ENCODE measurements at regions not wholly inside any gene's neighbourhood (a gene's known extent, or its start where the extent isn't known, plus 50 kb on each side); places are given as distances from the start of the nearest gene placed in this dataset.

- intact Hi-C loops (cut with micrococcal nuclease) = no loop called here
- DNase-seq (ENCODE audit: low read depth, low spot score) (no peak), ATAC-seq (no peak)
- no peaks in the 10 kb centered on the region for H3K4me1 ChIP-seq (ENCODE audit: control insufficient read depth in 1 of 2, insufficient read depth in 2 of 2, low read length in 2 of 2)
- CTCF ChIA-PET = no interaction called here
- H3K79me2 ChIP-seq (ENCODE audit: insufficient read depth, low read length) = no peaks in the 10 kb centered on the region
- RAD21 ChIA-PET (ENCODE audit: low non-redundant PET in 1 of 2, low total read pairs in 2 of 2, uncharacterized antibody in 2 of 2, unreplicated experiment in 2 of 2) = no interaction called here
- no peak overlapping the region for H3K27ac ChIP-seq (ENCODE audit: low read depth, low read length)
- H3K4me2 ChIP-seq (ENCODE audit: low read length) = no peak overlapping the region
- TF ChIP-seq, protein P1, sequence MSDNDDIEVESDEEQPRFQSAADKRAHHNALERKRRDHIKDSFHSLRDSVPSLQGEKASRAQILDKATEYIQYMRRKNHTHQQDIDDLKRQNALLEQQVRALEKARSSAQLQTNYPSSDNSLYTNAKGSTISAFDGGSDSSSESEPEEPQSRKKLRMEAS (IDR thresholded peaks at IDR 0.05) = no peak
- TF ChIP-seq EGR1 (IDR thresholded peaks at IDR 0.05; ENCODE audit: low read depth) = no peak
- TF ChIP-seq ATF3 (IDR thresholded peaks at IDR 0.05) = no peak
- no peak for TF ChIP-seq ZFX (IDR thresholded peaks at IDR 0.05)
- TF ChIP-seq EZH2phosphoT487 (IDR thresholded peaks at IDR 0.05; ENCODE audit: borderline replicate concordance) = no peak
- TF ChIP-seq, protein P2, sequence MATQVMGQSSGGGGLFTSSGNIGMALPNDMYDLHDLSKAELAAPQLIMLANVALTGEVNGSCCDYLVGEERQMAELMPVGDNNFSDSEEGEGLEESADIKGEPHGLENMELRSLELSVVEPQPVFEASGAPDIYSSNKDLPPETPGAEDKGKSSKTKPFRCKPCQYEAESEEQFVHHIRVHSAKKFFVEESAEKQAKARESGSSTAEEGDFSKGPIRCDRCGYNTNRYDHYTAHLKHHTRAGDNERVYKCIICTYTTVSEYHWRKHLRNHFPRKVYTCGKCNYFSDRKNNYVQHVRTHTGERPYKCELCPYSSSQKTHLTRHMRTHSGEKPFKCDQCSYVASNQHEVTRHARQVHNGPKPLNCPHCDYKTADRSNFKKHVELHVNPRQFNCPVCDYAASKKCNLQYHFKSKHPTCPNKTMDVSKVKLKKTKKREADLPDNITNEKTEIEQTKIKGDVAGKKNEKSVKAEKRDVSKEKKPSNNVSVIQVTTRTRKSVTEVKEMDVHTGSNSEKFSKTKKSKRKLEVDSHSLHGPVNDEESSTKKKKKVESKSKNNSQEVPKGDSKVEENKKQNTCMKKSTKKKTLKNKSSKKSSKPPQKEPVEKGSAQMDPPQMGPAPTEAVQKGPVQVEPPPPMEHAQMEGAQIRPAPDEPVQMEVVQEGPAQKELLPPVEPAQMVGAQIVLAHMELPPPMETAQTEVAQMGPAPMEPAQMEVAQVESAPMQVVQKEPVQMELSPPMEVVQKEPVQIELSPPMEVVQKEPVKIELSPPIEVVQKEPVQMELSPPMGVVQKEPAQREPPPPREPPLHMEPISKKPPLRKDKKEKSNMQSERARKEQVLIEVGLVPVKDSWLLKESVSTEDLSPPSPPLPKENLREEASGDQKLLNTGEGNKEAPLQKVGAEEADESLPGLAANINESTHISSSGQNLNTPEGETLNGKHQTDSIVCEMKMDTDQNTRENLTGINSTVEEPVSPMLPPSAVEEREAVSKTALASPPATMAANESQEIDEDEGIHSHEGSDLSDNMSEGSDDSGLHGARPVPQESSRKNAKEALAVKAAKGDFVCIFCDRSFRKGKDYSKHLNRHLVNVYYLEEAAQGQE (IDR thresholded peaks at IDR 0.05; ENCODE audit: low read depth) = no peak
- TF ChIP-seq POLR2A (IDR thresholded peaks at IDR 0.05; ENCODE audit: borderline replicate concordance, extremely low read depth, insufficient read depth, insufficient read length) = no peak
- TF ChIP-seq ZNF274 (IDR thresholded peaks at IDR 0.05; ENCODE audit: low read depth, low read length) = no peak
- TF ChIP-seq SP1 (IDR thresholded peaks at IDR 0.05; ENCODE audit: low read depth) = no peak
- no peak for TF ChIP-seq YY1 (IDR thresholded peaks at IDR 0.05; ENCODE audit: extremely low read depth, insufficient replicate concordance, low read depth, low read length)
- TF ChIP-seq, protein P3, sequence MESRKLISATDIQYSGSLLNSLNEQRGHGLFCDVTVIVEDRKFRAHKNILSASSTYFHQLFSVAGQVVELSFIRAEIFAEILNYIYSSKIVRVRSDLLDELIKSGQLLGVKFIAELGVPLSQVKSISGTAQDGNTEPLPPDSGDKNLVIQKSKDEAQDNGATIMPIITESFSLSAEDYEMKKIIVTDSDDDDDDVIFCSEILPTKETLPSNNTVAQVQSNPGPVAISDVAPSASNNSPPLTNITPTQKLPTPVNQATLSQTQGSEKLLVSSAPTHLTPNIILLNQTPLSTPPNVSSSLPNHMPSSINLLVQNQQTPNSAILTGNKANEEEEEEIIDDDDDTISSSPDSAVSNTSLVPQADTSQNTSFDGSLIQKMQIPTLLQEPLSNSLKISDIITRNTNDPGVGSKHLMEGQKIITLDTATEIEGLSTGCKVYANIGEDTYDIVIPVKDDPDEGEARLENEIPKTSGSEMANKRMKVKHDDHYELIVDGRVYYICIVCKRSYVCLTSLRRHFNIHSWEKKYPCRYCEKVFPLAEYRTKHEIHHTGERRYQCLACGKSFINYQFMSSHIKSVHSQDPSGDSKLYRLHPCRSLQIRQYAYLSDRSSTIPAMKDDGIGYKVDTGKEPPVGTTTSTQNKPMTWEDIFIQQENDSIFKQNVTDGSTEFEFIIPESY (IDR thresholded peaks at IDR 0.05; ENCODE audit: extremely low read depth, insufficient replicate concordance, low read length) = no peak
- TF ChIP-seq SRF (IDR thresholded peaks at IDR 0.05; ENCODE audit: low read depth) = no peak
- TF ChIP-seq EZH2 (IDR thresholded peaks at IDR 0.05) = no peak
- TF ChIP-seq RAD21 (IDR thresholded peaks at IDR 0.05; ENCODE audit: low read depth) = no peak
- TF ChIP-seq CBX3 (IDR thresholded peaks at IDR 0.05; ENCODE audit: low read depth) = no peak
- no peak for TF ChIP-seq ELF1 (IDR thresholded peaks at IDR 0.05; ENCODE audit: borderline replicate concordance, low read depth)
- TF ChIP-seq JUND (IDR thresholded peaks at IDR 0.05) = no peak
- no TSS peak for BruUV-seq (replicated peaks)
- H2AFZ ChIP-seq (ENCODE audit: low read depth, low read length, poor library complexity, severe bottlenecking) = no peak overlapping the region
- no peaks in the 10 kb centered on the region for H3K9me2 ChIP-seq (ENCODE audit: insufficient read depth)
- no peaks in the 10 kb centered on the region for H3K9me3 ChIP-seq (ENCODE audit: control insufficient read depth in 1 of 2, insufficient read depth in 1 of 2, low read depth in 1 of 2, low read length in 2 of 2)
- H3K4me3 ChIP-seq (replicated peaks in 1 of 2; ENCODE audit: low read depth in 1 of 2, low read length in 2 of 2) = no peak overlapping the region
- POLR2A ChIA-PET = no interaction called here
- no peaks in the 10 kb centered on the region for H3K27me3 ChIP-seq (ENCODE audit: insufficient read depth, low read length)
- no peaks in the 10 kb centered on the region for H3K36me3 ChIP-seq (ENCODE audit: control insufficient read depth in 1 of 2, insufficient read depth in 2 of 2, low read length in 2 of 2)
- no peaks in the 10 kb centered on the region for H4K20me1 ChIP-seq (ENCODE audit: insufficient read depth)
- H3K9ac ChIP-seq (ENCODE audit: low read length) = no peak overlapping the region
Measured at GRCh38 chr14:61641914-61642613, 53.2 kb upstream of the HIF1A start.
